ENCODE measurements at regions not wholly inside any gene's neighbourhood (a gene's known extent, or its start where the extent isn't known, plus 50 kb on each side); places are given as distances from the start of the nearest gene placed in this dataset.

- Mint-ChIP-seq H3K36me3 (ENCODE audit: low read depth) (no peaks in the 10 kb centered on the region), H3K4me3 (no peak overlapping the region)
These were observed 661.4 kb upstream of the KLF4 start for GRCh38 chr9:108150736-108151586.

GRCh38 chr9:108149326-108149725 lies 659.8 kb upstream of the KLF4 start:
- Mint-ChIP-seq H3K27me3 (ENCODE audit: low read depth, poor library complexity) (peaks cover 12% of the 10 kb centered on the region), H3K9me3 (peaks cover 11% of the 10 kb centered on the region), H3K36me3 (ENCODE audit: low read depth) (no peaks in the 10 kb centered on the region), H3K27ac (no peak overlapping the region), H3K4me1 (no peaks in the 10 kb centered on the region), H3K4me3 (no peak overlapping the region)
- DNase-seq, result no peak
- no peak for TF ChIP-seq CTCF (IDR thresholded peaks at IDR 0.05)

More at GRCh38 chr9:108150736-108151586, 661.4 kb upstream of the KLF4 start:
- Mint-ChIP-seq H3K27me3 (ENCODE audit: low read depth, poor library complexity) (peaks cover 8% of the 10 kb centered on the region), H3K4me1 (no peaks in the 10 kb centered on the region), H3K9me3 (peaks cover 5% of the 10 kb centered on the region), H3K27ac (no peak overlapping the region)
- DNase-seq, result no peak
- no peak for TF ChIP-seq CTCF (IDR thresholded peaks at IDR 0.05)

GRCh38 chr9:108142504-108143201 lies 653.1 kb upstream of the KLF4 start:
- TF ChIP-seq CTCF (IDR thresholded peaks at IDR 0.05), result peak; percentile 14
- H3K27ac Mint-ChIP-seq, result peak overlapping the region; percentile 3
- DNase-seq, result peak; percentile 13

GRCh38 chr9:108142142-108142503 lies 652.6 kb upstream of the KLF4 start:
- Mint-ChIP-seq H3K4me1 (peaks cover 21% of the 10 kb centered on the region), H3K9me3 (peaks cover 11% of the 10 kb centered on the region), H3K27me3 (ENCODE audit: low read depth, poor library complexity) (peaks cover 12% of the 10 kb centered on the region), H3K4me3 (no peak overlapping the region), H3K36me3 (ENCODE audit: low read depth) (no peaks in the 10 kb centered on the region), H3K27ac (peak overlapping the region; percentile 3)
- TF ChIP-seq CTCF (IDR thresholded peaks at IDR 0.05), result no peak
- no peak for DNase-seq

More at GRCh38 chr9:108142504-108143201, 653.1 kb upstream of the KLF4 start:
- peaks cover 11% of the 10 kb centered on the region for H3K9me3 Mint-ChIP-seq
- H3K27me3 Mint-ChIP-seq (ENCODE audit: low read depth, poor library complexity), result peaks cover 15% of the 10 kb centered on the region
- H3K36me3 Mint-ChIP-seq (ENCODE audit: low read depth), result no peaks in the 10 kb centered on the region
- peaks cover 21% of the 10 kb centered on the region for H3K4me1 Mint-ChIP-seq
- no peak overlapping the region for H3K4me3 Mint-ChIP-seq

GRCh38 chr9:108139900-108140299 lies 650.3 kb upstream of the KLF4 start:
- peaks cover 3% of the 10 kb centered on the region for H3K27me3 Mint-ChIP-seq (ENCODE audit: low read depth, poor library complexity)

More at GRCh38 chr9:108139900-108140299, 650.3 kb upstream of the KLF4 start:
- peaks cover 21% of the 10 kb centered on the region for H3K4me1 Mint-ChIP-seq
- no peak for TF ChIP-seq CTCF (IDR thresholded peaks at IDR 0.05)
- H3K36me3 Mint-ChIP-seq (ENCODE audit: low read depth), result no peaks in the 10 kb centered on the region
- H3K4me3 Mint-ChIP-seq, result no peak overlapping the region
- no peak overlapping the region for H3K27ac Mint-ChIP-seq
- no peaks in the 10 kb centered on the region for H3K9me3 Mint-ChIP-seq
- DNase-seq, result no peak

All from nephron progenitor cell (in vitro differentiated cells).